NT2/D1 (cell line): ENCODE measurements at regions not wholly inside any gene's neighbourhood (a gene's known extent, or its start where the extent isn't known, plus 50 kb on each side); places are given as distances from the start of the nearest gene placed in this dataset.

Source experiments
- SUZ12 ChIP-seq: IDR thresholded peaks from 2 replicates; pipeline ENCODE4 v1.6.1; 2011; ENCODE audit not compliant: insufficient read length, insufficient read depth; ENCODE audit errors: extremely low read depth
- YY1 ChIP-seq: IDR thresholded peaks from 2 replicates; pipeline ENCODE4 v1.6.1; 2011; ENCODE audit not compliant: insufficient read length, insufficient read depth
- ZNF274 ChIP-seq: IDR thresholded peaks from 2 replicates; pipeline ENCODE4 v1.6.1; 2011; ENCODE audit warnings: mild to moderate bottlenecking, low read depth, low read length

DNA sequence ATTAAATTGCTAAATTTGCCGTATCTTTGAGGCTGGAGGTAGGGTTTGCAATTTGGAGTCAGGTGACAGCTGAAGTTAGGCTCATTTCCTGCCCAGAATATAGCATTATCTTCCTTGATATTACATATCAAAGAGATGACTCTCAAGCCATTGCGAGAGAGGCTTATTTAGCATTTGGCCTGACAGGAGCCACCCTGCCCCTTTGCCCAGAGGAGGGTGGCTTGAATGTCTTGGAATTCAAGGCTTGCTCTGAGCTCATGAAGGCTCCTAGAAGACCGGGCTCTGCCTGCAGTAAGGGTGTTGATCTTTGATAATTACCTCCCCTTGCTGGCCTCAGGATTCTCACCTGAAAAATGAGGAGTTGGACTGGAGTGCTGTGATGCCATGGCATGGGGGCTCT, 251.4 kb upstream of the C2CD4B start:
- TF ChIP-seq YY1: no peak
- no peak for TF ChIP-seq ZNF274
- TF ChIP-seq SUZ12: no peak
